ENCODE measurements at regions not wholly inside any gene's neighbourhood (a gene's known extent, or its start where the extent isn't known, plus 50 kb on each side); places are given as distances from the start of the nearest gene placed in this dataset.

DNA sequence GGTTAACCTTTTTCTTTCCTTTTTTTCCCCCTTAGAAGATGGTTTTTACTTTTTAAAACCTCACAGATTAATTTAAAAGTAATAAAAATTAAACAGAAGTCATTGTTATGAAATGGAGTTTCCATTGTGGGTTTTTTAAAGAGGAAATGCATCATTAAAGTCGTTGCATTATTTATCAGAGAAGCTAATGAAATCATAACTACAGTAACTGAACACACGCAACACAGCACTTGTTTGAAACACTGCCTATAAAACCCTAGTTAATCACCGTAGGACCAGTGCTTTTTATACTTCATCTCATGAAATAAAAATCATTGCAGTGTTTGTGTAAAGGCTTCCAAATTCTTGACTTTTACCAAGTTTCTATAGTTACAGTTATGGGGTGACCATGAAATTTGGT is 82.4 kb upstream of the NTRK2 start:
- DNase-seq (ENCODE audit: low read depth) = no peak

DNA sequence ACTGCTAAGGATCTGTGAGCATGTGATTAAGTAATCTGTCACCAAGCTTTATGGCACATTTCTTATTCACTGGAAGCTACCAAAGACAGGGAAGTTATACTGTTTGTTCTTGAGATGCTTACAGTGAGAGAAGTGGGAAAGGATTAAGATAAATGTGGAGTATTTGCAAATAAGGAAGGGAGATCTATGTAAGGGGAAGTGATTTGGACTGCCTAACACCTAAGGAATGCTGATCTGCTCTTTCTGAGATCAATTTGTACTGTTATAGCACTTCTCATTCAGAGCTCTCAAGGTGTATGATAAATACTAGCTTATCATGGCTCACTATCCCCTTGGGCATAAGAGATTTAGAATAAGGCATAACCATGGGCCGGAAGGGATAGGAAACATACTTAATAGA is 80.0 kb upstream of the NTRK2 start:
- no peak for DNase-seq (ENCODE audit: low read depth)

DNA sequence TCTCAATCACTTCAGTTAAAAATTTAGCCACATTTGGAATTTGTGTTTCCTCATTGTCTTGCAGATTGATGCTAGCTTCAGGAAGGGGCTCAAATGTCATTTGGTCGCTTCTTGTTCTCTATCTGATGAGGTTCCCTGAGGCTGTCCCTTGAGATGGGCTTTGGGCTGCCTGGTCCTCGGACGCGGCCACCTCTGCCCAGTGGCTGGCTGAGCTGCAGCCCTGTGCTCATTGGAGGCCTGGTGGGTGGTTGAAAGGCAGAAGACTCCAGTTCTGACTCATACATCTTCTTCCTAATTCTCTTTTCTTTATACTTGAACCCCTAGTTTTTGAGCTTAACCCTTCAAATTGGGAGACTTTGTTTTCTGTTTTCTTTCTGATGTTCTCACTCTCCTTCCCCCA is 78.8 kb upstream of the NTRK2 start:
- no peak for DNase-seq (ENCODE audit: low read depth)

DNA sequence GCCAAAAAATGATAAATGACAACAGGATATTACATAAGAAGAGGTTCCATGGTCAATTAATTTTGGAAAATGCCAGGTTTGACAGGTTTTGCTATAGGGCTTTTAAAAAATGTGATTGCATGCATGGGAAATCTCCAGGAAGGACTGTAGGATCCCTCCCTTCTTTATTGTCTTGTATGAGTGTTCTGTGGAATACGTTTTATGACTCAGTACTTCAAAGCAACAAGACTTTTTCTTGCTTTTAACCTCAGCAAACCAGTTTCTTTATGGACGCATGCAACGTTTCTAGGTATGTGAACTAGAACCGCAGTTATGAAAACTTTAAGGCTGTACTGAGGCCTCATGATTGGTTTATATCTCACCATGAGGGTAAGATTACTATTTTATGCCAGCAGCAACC is 76.6 kb upstream of the NTRK2 start:
- no peak for DNase-seq (ENCODE audit: low read depth)

DNA sequence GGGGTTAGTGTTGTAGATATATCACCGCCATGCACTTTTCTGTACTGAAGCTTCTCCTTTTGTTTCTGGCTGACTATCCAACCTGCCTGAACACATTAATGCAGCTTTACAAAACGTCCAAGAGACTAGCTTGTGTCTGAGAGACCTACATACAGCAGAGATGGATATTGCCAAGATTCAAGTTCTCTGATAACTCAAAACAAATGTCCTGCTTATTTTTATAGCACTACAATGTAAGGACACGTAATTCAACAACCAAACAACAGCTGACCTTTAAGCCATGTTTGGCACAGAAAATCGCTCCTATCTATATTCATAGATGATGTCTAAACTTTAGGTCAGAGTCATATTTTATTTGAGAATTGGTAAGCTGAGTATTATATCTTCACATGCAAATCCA is 76.2 kb upstream of the NTRK2 start:
- DNase-seq (ENCODE audit: low read depth) = no peak

DNA sequence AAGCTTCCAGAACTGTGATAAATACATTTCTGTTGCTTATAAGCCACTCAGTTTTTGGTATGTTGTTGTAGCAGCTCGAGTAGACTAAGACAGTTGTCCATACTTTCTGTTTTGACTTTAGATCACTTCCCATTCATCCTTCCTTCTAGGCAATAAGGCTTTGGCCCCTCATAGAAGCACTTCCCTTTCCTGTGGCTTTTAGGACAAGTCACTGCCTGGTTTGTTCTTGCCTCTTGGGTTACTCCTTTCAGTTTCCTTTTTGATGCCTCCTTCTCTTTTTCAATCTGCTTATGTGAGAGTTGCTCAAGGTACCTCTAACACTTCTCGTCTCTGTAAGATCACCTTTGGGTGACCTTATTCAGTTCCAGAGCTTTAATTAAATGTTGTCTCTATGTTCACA is 72.4 kb upstream of the NTRK2 start:
- DNase-seq (ENCODE audit: low read depth) = no peak

DNA sequence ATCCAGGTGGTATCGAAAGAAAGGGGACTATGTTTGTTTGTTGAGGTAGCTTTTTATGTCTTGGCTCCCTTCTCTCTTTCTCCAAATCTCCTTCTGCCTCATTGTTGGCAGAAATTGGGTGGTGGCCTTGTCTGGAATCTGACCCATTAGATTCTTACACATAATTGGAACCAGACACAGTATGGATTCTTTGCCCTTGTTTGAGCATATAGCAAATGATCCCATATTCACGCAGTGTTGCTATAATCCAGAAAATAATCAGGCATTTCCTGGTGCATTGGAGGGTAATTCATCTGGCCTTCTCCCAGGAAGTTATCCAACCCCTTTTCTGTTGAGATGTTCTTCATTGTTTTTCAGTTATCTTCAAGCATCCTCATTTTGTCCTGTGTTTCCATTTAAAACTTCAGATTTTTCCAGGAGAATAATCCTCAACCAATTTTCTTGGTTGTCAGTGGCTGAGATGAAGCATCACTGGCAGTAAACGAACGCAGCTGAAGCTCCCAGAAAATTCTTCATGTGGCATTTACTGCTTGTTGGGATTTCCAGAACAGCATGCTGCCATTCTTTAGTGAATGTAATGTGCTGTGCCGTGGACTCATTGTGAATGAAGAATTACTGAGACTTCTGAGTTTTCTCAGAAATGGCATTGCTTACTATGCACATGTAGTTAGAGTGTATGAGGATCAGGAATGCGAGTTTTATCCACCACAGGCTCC is 70.5 kb upstream of the NTRK2 start:
- DNase-seq (ENCODE audit: low read depth) = no peak

DNA sequence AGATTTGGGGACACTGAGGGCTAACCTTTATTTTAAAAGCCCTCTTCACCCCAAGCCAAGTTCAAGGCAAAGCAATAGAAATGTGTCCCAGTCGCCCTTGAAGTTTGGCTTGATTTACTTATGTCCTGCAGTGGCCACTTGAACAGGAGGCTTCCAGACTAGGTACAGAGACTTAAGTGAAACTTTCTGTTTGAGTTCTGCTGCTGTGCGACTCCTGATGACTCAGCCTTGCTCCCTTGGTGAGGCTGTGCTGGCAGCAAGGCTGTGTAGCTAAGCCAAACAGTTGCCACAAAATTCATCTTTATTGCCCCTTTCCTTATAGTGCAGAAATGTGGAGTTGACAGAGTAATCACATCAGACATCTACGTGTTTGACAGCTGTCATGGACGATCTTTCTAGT is 68.8 kb upstream of the NTRK2 start:
- no peak for DNase-seq (ENCODE audit: low read depth)

DNA sequence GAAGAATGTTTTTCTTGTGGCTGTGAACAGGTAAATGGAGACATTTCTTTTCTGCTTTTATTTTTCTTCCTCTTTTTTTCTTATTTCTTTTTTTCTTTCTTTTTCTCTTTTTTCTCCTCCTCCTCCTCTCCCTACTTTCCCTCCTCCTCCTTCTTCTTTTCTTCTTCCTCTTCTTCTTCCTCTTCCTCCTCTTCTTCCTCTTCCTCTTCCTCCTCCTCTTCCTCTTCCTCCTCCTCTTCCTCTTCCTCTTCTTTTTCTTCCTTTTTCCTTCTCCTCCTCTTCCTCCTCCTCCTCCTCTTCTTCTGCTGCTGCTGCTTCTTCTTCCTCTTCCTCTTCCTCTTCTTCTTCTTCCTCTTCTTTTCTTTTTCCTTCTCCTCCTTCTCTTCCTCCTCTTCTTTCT is 65.3 kb upstream of the NTRK2 start:
- DNase-seq (ENCODE audit: low read depth) = no peak

DNA sequence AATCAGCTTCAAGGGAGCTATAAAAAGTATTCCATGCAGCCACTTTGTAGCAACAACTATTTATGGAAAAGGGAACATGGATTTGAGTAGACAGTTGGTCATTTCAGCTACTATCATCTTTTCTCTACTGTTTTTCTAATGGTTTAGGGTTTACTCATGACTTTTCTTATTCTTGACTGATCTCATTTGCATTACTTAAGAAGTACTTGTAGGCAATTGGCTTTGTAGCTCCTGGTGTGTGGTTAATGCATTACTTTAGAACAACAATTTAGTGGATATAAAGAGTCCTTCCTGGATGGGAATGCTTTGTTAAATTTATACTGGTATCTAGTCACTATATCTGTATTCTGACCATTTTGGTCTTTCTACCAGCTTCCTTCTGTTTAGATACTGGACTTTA is 59.8 kb upstream of the NTRK2 start:
- DNase-seq (ENCODE audit: low read depth) = no peak

DNA sequence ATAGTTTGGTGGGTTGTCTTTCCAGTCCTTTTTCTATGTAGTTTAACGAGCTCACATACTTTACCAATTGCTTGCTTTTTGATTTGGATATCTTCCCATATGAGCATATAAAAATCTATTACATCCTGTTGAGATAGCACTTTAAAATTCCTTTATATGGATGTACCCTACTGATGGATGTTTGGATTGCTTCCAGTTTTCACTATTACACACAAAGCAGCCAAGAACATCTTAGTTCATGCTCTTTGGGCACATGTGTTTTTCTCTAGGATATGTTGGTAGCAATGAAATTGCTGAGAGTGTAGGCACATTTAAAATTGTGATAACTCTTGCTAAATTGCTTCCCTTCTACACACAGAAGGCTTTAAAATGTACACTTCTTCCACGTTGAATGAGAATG is 56.1 kb upstream of the NTRK2 start:
- no peak for DNase-seq (ENCODE audit: low read depth)

DNA sequence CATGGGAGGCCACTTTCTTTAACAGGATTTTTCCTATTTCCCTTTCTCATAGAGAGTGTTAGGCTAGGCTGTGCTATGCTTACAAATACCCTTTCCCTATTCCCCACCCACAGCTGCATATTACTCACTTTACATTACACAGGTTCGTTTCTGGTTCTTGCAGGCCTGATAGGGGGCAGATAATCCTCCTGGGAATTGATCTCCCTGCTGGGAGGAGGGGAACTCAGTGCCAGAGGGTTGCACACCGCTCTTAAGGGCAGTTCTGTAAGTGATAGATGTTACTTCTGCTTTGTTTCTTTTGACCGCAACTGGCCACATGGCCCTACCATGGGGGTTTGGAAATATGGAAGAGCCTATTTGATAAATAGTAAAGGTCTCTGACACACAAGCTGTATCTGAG is 54.0 kb upstream of the NTRK2 start:
- no peak for DNase-seq (ENCODE audit: low read depth)

DNA sequence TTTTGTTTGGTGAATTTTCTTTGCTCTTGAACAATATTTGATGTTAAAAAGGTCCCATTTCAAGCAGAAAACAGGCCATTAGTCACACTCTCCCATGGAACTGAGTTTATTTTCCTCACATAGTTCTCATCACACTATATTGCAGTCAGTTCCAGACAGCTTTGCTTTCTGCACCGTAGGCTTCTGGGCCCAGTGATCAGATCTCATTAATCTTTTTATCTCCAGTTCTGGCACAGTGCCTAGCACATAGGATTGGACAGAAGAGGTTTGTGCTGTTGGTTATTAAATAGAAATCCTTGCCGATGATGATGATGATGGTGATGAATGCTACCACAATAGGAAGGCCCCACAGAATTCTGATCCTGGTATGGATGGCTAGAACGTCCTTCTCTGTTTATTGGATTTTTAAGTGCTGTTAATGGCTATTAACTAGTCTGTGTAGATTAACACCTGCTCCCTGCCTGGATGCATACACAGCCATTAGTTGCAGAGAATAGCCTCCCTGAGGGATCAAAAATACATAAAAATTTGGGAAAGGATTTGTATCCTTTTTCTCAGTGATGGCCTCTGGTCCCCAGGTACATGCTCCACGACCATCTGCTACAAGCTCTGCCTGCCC is 52.0 kb upstream of the NTRK2 start:
- DNase-seq (ENCODE audit: low read depth) = no peak

Data from activated T-cell treated with anti-CD3 and anti-CD28 coated beads for 24 hours (primary cell).